NOMO-1 (cell line): ENCODE measurements at regions not wholly inside any gene's neighbourhood (a gene's known extent, or its start where the extent isn't known, plus 50 kb on each side); places are given as distances from the start of the nearest gene placed in this dataset.

Experiments
- DNase-seq, 2 experiments: peaks; one replicate each; lab custom pipeline; 2025; ENCODE audit not compliant: unreplicated experiment in 2 of 2; lab: John Stamatoyannopoulos, UW

GRCh38 chr7:17595546-17595945, 297.1 kb downstream of the AHR start:
- no peak for DNase-seq

- DNase-seq, result no peak
Measured at GRCh38 chr7:17598305-17598704, 299.9 kb downstream of the AHR start.

- no peak for DNase-seq
Measured at GRCh38 chr7:17598846-17599245, 300.4 kb downstream of the AHR start.

GRCh38 chr7:17599733-17600339, 301.4 kb downstream of the AHR start:
- no peak for DNase-seq

GRCh38 chr7:17600340-17600752, 301.9 kb downstream of the AHR start:
- DNase-seq, result no peak

- DNase-seq, result no peak
Measured at GRCh38 chr7:17601921-17602320, 303.5 kb downstream of the AHR start.

- peak; percentile 56 to 82 for DNase-seq
Measured at GRCh38 chr7:17608114-17608833, 309.8 kb downstream of the AHR start.

GRCh38 chr7:17611611-17612010, 313.2 kb downstream of the AHR start:
- no peak for DNase-seq

- no peak for DNase-seq
Measured at GRCh38 chr7:17613338-17614041, 315.0 kb downstream of the AHR start.

GRCh38 chr7:17617380-17617779, 318.9 kb downstream of the AHR start:
- DNase-seq, result no peak

- no peak for DNase-seq
Measured at GRCh38 chr7:17617857-17618651, 319.6 kb downstream of the AHR start.

- no peak for DNase-seq
Measured at GRCh38 chr7:17618652-17618974, 320.2 kb downstream of the AHR start.

GRCh38 chr7:17619196-17619818, 320.9 kb downstream of the AHR start:
- DNase-seq, result no peak

- no peak for DNase-seq
Measured at GRCh38 chr7:17620566-17620965, 319.7 kb downstream of the SNX13 start.

GRCh38 chr7:17622451-17622850, 317.8 kb downstream of the SNX13 start:
- DNase-seq, result peak; percentile 22 to 63

GRCh38 chr7:17623546-17624185, 316.6 kb downstream of the SNX13 start:
- DNase-seq, result no peak

GRCh38 chr7:17624379-17624778, 315.9 kb downstream of the SNX13 start:
- DNase-seq, result no peak

GRCh38 chr7:17625043-17625442, 315.3 kb downstream of the SNX13 start:
- no peak for DNase-seq

GRCh38 chr7:17626235-17626634, 314.1 kb downstream of the SNX13 start:
- no peak for DNase-seq

GRCh38 chr7:17631061-17631460, 309.2 kb downstream of the SNX13 start:
- DNase-seq, result no peak
